ENCODE measurements at regions not wholly inside any gene's neighbourhood (a gene's known extent, or its start where the extent isn't known, plus 50 kb on each side); places are given as distances from the start of the nearest gene placed in this dataset.

- DNase-seq (ENCODE audit: low spot score) = no peak
- Histone ChIP-seq H3K9me3 (replicated peaks in 1 of 2; ENCODE audit: control insufficient read depth in 2 of 2, insufficient read depth in 1 of 2, low read depth in 1 of 2, low read length in 2 of 2) (no peaks in the 10 kb centered on the region), H3K18ac (ENCODE audit: low read length) (no peak overlapping the region), H3K4me2 (ENCODE audit: insufficient read depth, low read length, poor library complexity, severe bottlenecking) (no peak overlapping the region), H3K14ac (ENCODE audit: low read length) (no peak overlapping the region), H2BK120ac (ENCODE audit: low read depth, low read length) (no peak overlapping the region), H3K23ac (ENCODE audit: low read depth, low read length, poor library complexity) (no peak overlapping the region), H2AFZ (ENCODE audit: low read length) (no peak overlapping the region), H3K9ac (ENCODE audit: low read depth, low read length, poor library complexity) (no peak overlapping the region), H2BK15ac (ENCODE audit: low read length) (no peak overlapping the region), H2BK12ac (ENCODE audit: low read length) (no peak overlapping the region), H4K8ac (ENCODE audit: low read depth, low read length) (no peak overlapping the region), H2AK5ac (ENCODE audit: low read depth, low read length) (no peak overlapping the region), H3K27ac (replicated peaks; ENCODE audit: low read length) (no peak overlapping the region), H3K27me3 (ENCODE audit: control insufficient read depth in 3 of 3, insufficient read depth in 3 of 3, low read depth in 1 of 3, low read length in 3 of 3) (no peaks in the 10 kb centered on the region), H3K4me1 (ENCODE audit: control insufficient read depth in 2 of 2, insufficient read depth in 1 of 2, low read depth in 1 of 2, low read length in 2 of 2) (peaks cover 0 to 7% of the 10 kb centered on the region in 2 donors), H3K79me1 (ENCODE audit: low read depth, low read length) (no peaks in the 10 kb centered on the region), H4K91ac (ENCODE audit: low read depth, low read length, poor library complexity) (no peak overlapping the region), H3K4me3 (ENCODE audit: low read length in 2 of 2) (no peak overlapping the region), H2BK5ac (ENCODE audit: low read length) (no peak overlapping the region), H3K36me3 (replicated peaks in 1 of 2; ENCODE audit: control insufficient read depth in 2 of 2, insufficient read depth in 2 of 2, low read length in 2 of 2) (no peaks in the 10 kb centered on the region), H3K4ac (ENCODE audit: low read length) (no peak overlapping the region)
- WGBS, 2 donors (ENCODE audit: extremely low coverage in 2 of 2, insufficient read length in 2 of 2, insufficient replicate concordance in 1 of 2) = no CpG with 5 or more reads among the region's 1 CpG
These were observed 1041.4 kb downstream of the NTRK3 start for GRCh38 chr15:87215100-87215499.

GRCh38 chr15:87213626-87214025, 1042.9 kb downstream of the NTRK3 start:
- Histone ChIP-seq H3K14ac (ENCODE audit: low read length) (no peak overlapping the region), H3K27me3 (ENCODE audit: control insufficient read depth in 3 of 3, insufficient read depth in 3 of 3, low read depth in 1 of 3, low read length in 3 of 3) (no peaks in the 10 kb centered on the region), H2BK12ac (ENCODE audit: low read length) (no peak overlapping the region), H3K23ac (ENCODE audit: low read depth, low read length, poor library complexity) (no peak overlapping the region), H3K4me1 (ENCODE audit: control insufficient read depth in 2 of 2, insufficient read depth in 1 of 2, low read depth in 1 of 2, low read length in 2 of 2) (peaks cover 0 to 7% of the 10 kb centered on the region in 2 donors), H2BK120ac (ENCODE audit: low read depth, low read length) (no peak overlapping the region), H2BK15ac (ENCODE audit: low read length) (no peak overlapping the region), H3K79me1 (ENCODE audit: low read depth, low read length) (no peaks in the 10 kb centered on the region), H3K27ac (replicated peaks; ENCODE audit: low read length) (peak overlapping the region; percentile 45), H3K4me3 (ENCODE audit: low read length in 2 of 2) (no peak overlapping the region), H3K4ac (ENCODE audit: low read length) (no peak overlapping the region), H2AK5ac (ENCODE audit: low read depth, low read length) (no peak overlapping the region), H3K9me3 (replicated peaks in 1 of 2; ENCODE audit: control insufficient read depth in 2 of 2, insufficient read depth in 1 of 2, low read depth in 1 of 2, low read length in 2 of 2) (no peaks in the 10 kb centered on the region), H3K18ac (ENCODE audit: low read length) (no peak overlapping the region), H2BK5ac (ENCODE audit: low read length) (no peak overlapping the region), H3K9ac (ENCODE audit: low read depth, low read length, poor library complexity) (no peak overlapping the region), H3K4me2 (ENCODE audit: insufficient read depth, low read length, poor library complexity, severe bottlenecking) (no peak overlapping the region), H3K36me3 (replicated peaks in 1 of 2; ENCODE audit: control insufficient read depth in 2 of 2, insufficient read depth in 2 of 2, low read length in 2 of 2) (no peaks in the 10 kb centered on the region), H4K8ac (ENCODE audit: low read depth, low read length) (no peak overlapping the region), H2AFZ (ENCODE audit: low read length) (no peak overlapping the region), H4K91ac (ENCODE audit: low read depth, low read length, poor library complexity) (no peak overlapping the region)
- peak; percentile 11 for DNase-seq (ENCODE audit: low spot score)
- WGBS, 2 donors (ENCODE audit: extremely low coverage in 2 of 2, insufficient read length in 2 of 2, insufficient replicate concordance in 1 of 2) = no CpG with 5 or more reads among the region's 6 CpGs

- Histone ChIP-seq H2BK12ac (ENCODE audit: low read length) (no peak overlapping the region), H2BK15ac (ENCODE audit: low read length) (no peak overlapping the region)
- no peak for DNase-seq (ENCODE audit: low spot score)
These were observed 1044.5 kb downstream of the NTRK3 start for GRCh38 chr15:87212041-87212440.

GRCh38 chr15:87211547-87211946, 1045.0 kb downstream of the NTRK3 start:
- H4K8ac ChIP-seq (ENCODE audit: low read depth, low read length) = no peak overlapping the region
- no peak overlapping the region for H2AK5ac ChIP-seq (ENCODE audit: low read depth, low read length)
- H3K23ac ChIP-seq (ENCODE audit: low read depth, low read length, poor library complexity) = no peak overlapping the region
- no peak overlapping the region for H3K4ac ChIP-seq (ENCODE audit: low read length)
- H3K4me1 ChIP-seq (ENCODE audit: control insufficient read depth in 2 of 2, insufficient read depth in 1 of 2, low read depth in 1 of 2, low read length in 2 of 2) = peaks cover 0 to 5% of the 10 kb centered on the region in 2 donors
- H2AFZ ChIP-seq (ENCODE audit: low read length) = no peak overlapping the region
- H4K91ac ChIP-seq (ENCODE audit: low read depth, low read length, poor library complexity) = no peak overlapping the region
- no peak for DNase-seq (ENCODE audit: low spot score)
- no peak overlapping the region for H2BK120ac ChIP-seq (ENCODE audit: low read depth, low read length)
- H3K36me3 ChIP-seq (replicated peaks in 1 of 2; ENCODE audit: control insufficient read depth in 2 of 2, insufficient read depth in 2 of 2, low read length in 2 of 2) = no peaks in the 10 kb centered on the region
- H3K9me3 ChIP-seq (replicated peaks in 1 of 2; ENCODE audit: control insufficient read depth in 2 of 2, insufficient read depth in 1 of 2, low read depth in 1 of 2, low read length in 2 of 2) = no peaks in the 10 kb centered on the region
- no peak overlapping the region for H3K4me2 ChIP-seq (ENCODE audit: insufficient read depth, low read length, poor library complexity, severe bottlenecking)
- no peaks in the 10 kb centered on the region for H3K79me1 ChIP-seq (ENCODE audit: low read depth, low read length)
- no CpG with 5 or more reads among the region's 1 CpG for WGBS, 2 donors (ENCODE audit: extremely low coverage in 2 of 2, insufficient read length in 2 of 2, insufficient replicate concordance in 1 of 2)
- H3K18ac ChIP-seq (ENCODE audit: low read length) = no peak overlapping the region
- no peak overlapping the region for H3K27ac ChIP-seq (replicated peaks; ENCODE audit: low read length)
- H3K9ac ChIP-seq (ENCODE audit: low read depth, low read length, poor library complexity) = no peak overlapping the region
- H2BK15ac ChIP-seq (ENCODE audit: low read length) = no peak overlapping the region
- H2BK5ac ChIP-seq (ENCODE audit: low read length) = no peak overlapping the region
- no peak overlapping the region for H3K4me3 ChIP-seq (ENCODE audit: low read length in 2 of 2)
- no peak overlapping the region for H2BK12ac ChIP-seq (ENCODE audit: low read length)
- H3K27me3 ChIP-seq (ENCODE audit: control insufficient read depth in 3 of 3, insufficient read depth in 3 of 3, low read depth in 1 of 3, low read length in 3 of 3) = no peaks in the 10 kb centered on the region
- no peak overlapping the region for H3K14ac ChIP-seq (ENCODE audit: low read length)

More at GRCh38 chr15:87212041-87212440, 1044.5 kb downstream of the NTRK3 start:
- Histone ChIP-seq H3K4ac (ENCODE audit: low read length) (no peak overlapping the region), H3K14ac (ENCODE audit: low read length) (no peak overlapping the region), H2BK120ac (ENCODE audit: low read depth, low read length) (no peak overlapping the region), H3K79me1 (ENCODE audit: low read depth, low read length) (no peaks in the 10 kb centered on the region), H3K36me3 (replicated peaks in 1 of 2; ENCODE audit: control insufficient read depth in 2 of 2, insufficient read depth in 2 of 2, low read length in 2 of 2) (no peaks in the 10 kb centered on the region), H3K18ac (ENCODE audit: low read length) (no peak overlapping the region), H2AK5ac (ENCODE audit: low read depth, low read length) (no peak overlapping the region), H3K27ac (replicated peaks; ENCODE audit: low read length) (no peak overlapping the region), H4K91ac (ENCODE audit: low read depth, low read length, poor library complexity) (no peak overlapping the region), H2AFZ (ENCODE audit: low read length) (no peak overlapping the region), H3K9ac (ENCODE audit: low read depth, low read length, poor library complexity) (no peak overlapping the region), H3K23ac (ENCODE audit: low read depth, low read length, poor library complexity) (no peak overlapping the region), H3K9me3 (replicated peaks in 1 of 2; ENCODE audit: control insufficient read depth in 2 of 2, insufficient read depth in 1 of 2, low read depth in 1 of 2, low read length in 2 of 2) (no peaks in the 10 kb centered on the region), H3K27me3 (ENCODE audit: control insufficient read depth in 3 of 3, insufficient read depth in 3 of 3, low read depth in 1 of 3, low read length in 3 of 3) (no peaks in the 10 kb centered on the region), H3K4me1 (ENCODE audit: control insufficient read depth in 2 of 2, insufficient read depth in 1 of 2, low read depth in 1 of 2, low read length in 2 of 2) (peaks cover 0 to 5% of the 10 kb centered on the region in 2 donors), H4K8ac (ENCODE audit: low read depth, low read length) (no peak overlapping the region), H3K4me2 (ENCODE audit: insufficient read depth, low read length, poor library complexity, severe bottlenecking) (no peak overlapping the region), H2BK5ac (ENCODE audit: low read length) (no peak overlapping the region), H3K4me3 (ENCODE audit: low read length in 2 of 2) (no peak overlapping the region)
- WGBS, 2 donors (ENCODE audit: extremely low coverage in 2 of 2, insufficient read length in 2 of 2, insufficient replicate concordance in 1 of 2) = no CpG with 5 or more reads among the region's 4 CpGs

All from neuronal stem cell (in vitro differentiated cells).